T-helper 17 cell (primary cell): ENCODE measurements at regions not wholly inside any gene's neighbourhood (a gene's known extent, or its start where the extent isn't known, plus 50 kb on each side); places are given as distances from the start of the nearest gene placed in this dataset.
A peak's percentile ranks its signal among the peaks of the same experiment; 100 is the strongest.

Experiments
- ATAC-seq: fragments of 150-1000 bp; cut with Tn5 transposase; 2 replicates; pipeline ENCODE4 v1.10.0; 2021; ENCODE audit warnings: mild to moderate bottlenecking, moderate library complexity
- DNase-seq, 3 donors: peaks; one replicate each; pipeline versions ENCODE4 v3.0.0 to v3.0.0-alpha.2; 2020 to 2021
- H3K9me3 ChIP-seq: one replicate; pipeline ENCODE4 v1.7.0; 2013; ENCODE audit warnings: low read length, mild to moderate bottlenecking; ENCODE audit not compliant: control insufficient read depth, poor library complexity, severe bottlenecking
- H3K27ac Mint-ChIP-seq: one replicate; pipeline ENCODE4 v1.8.0; 2022; ENCODE audit warnings: mild to moderate bottlenecking, moderate library complexity, mixed read lengths
- H3K27me3 Mint-ChIP-seq: one replicate; pipeline ENCODE4 v1.8.0; 2022; ENCODE audit warnings: mixed read lengths
- H3K36me3 Mint-ChIP-seq: one replicate; pipeline ENCODE4 v1.8.0; 2022; ENCODE audit warnings: low read depth, mixed read lengths
- H3K4me1 Mint-ChIP-seq: one replicate; pipeline ENCODE4 v1.8.0; 2022; ENCODE audit warnings: mild to moderate bottlenecking, mixed read lengths
- H3K4me3 Mint-ChIP-seq: one replicate; pipeline ENCODE4 v1.8.0; 2022; ENCODE audit warnings: mild to moderate bottlenecking, moderate library complexity, mixed read lengths

GRCh38 chr13:23947893-23948292 lies 50.6 kb upstream of the C1QTNF9B start:
- H3K36me3 Mint-ChIP-seq: no peaks in the 10 kb centered on the region
- H3K9me3 ChIP-seq: no peaks in the 10 kb centered on the region
- peaks cover 30% of the 10 kb centered on the region for H3K27me3 Mint-ChIP-seq
- H3K27ac Mint-ChIP-seq: no peak overlapping the region
- ATAC-seq (no peak), DNase-seq (no peak)
- H3K4me3 Mint-ChIP-seq: no peak overlapping the region
- no peaks in the 10 kb centered on the region for H3K4me1 Mint-ChIP-seq

- ATAC-seq (no peak), DNase-seq (no peak)
- Mint-ChIP-seq H3K4me3 (no peak overlapping the region), H3K27ac (no peak overlapping the region), H3K27me3 (peaks cover 35% of the 10 kb centered on the region), H3K4me1 (no peaks in the 10 kb centered on the region), H3K36me3 (no peaks in the 10 kb centered on the region)
- H3K9me3 ChIP-seq: no peaks in the 10 kb centered on the region
These were observed 51.9 kb upstream of the C1QTNF9B start for GRCh38 chr13:23949200-23949599.

- no peaks in the 10 kb centered on the region for H3K36me3 Mint-ChIP-seq
- no peak overlapping the region for H3K27ac Mint-ChIP-seq
- DNase-seq (no peak), ATAC-seq (no peak)
- H3K9me3 ChIP-seq: no peaks in the 10 kb centered on the region
- H3K4me3 Mint-ChIP-seq: no peak overlapping the region
- peaks cover 40% of the 10 kb centered on the region for H3K27me3 Mint-ChIP-seq
- peaks cover 2% of the 10 kb centered on the region for H3K4me1 Mint-ChIP-seq
These were observed 52.4 kb upstream of the C1QTNF9B start for GRCh38 chr13:23949736-23950135.

DNA sequence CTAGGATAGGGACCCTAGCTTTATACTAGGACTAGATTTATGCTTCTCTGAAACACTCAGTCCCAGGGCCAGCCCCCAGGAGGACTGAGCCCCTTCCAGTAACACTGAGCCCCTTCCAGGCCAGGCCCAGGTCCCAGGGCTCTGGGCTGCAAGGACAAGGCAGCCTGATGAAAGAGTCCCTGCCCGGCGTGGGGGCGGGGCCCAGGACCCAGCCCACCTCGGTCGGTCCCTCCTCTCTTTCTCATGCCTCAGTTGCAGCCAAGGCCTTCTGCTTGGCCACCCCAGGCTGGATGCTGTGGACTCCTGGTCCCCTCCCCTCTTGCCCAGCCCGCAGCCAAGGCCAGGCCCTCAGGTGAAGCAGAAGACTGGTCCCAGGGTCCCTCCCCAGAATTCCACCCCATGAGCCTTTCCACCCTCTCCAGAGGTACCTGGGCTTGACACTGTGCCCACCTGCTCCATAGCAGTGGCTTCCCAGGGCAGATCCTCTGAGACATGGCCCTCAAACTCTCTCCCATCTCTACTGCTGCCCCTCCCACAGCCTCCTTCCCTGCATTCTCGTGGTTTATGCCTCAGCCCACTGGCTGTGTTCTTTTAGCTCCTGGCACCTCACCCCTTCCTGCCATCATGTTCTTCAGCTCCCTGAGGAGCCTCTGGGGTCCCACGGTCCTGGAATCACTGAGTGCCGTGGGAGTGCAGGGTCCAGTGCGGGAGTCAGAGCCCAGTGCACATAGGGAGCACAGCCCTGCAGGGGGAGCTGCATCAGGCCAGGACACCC lies 53.6 kb upstream of the C1QTNF9B start:
- ATAC-seq (no peak), DNase-seq (no peak)
- no peak overlapping the region for H3K4me3 Mint-ChIP-seq
- H3K4me1 Mint-ChIP-seq: peaks cover 9% of the 10 kb centered on the region
- H3K36me3 Mint-ChIP-seq: peaks cover 5% of the 10 kb centered on the region
- H3K27me3 Mint-ChIP-seq: peaks cover 48% of the 10 kb centered on the region
- H3K27ac Mint-ChIP-seq: no peak overlapping the region
- no peaks in the 10 kb centered on the region for H3K9me3 ChIP-seq

- peaks cover 32% of the 10 kb centered on the region for H3K27me3 Mint-ChIP-seq
- ATAC-seq (no peak), DNase-seq (no peak)
- no peak overlapping the region for H3K27ac Mint-ChIP-seq
- peaks cover 9% of the 10 kb centered on the region for H3K4me1 Mint-ChIP-seq
- no peak overlapping the region for H3K4me3 Mint-ChIP-seq
- H3K9me3 ChIP-seq: no peaks in the 10 kb centered on the region
- H3K36me3 Mint-ChIP-seq: peaks cover 5% of the 10 kb centered on the region
These were observed 55.5 kb upstream of the C1QTNF9B start for GRCh38 chr13:23952796-23953195.

GRCh38 chr13:23953860-23954512 lies 56.7 kb upstream of the C1QTNF9B start:
- Mint-ChIP-seq H3K27ac (peak overlapping the region; percentile 19), H3K4me3 (peak overlapping the region; percentile 70), H3K4me1 (peaks cover 9% of the 10 kb centered on the region), H3K36me3 (peaks cover 5% of the 10 kb centered on the region), H3K27me3 (peaks cover 32% of the 10 kb centered on the region)
- DNase-seq: no peak
- ATAC-seq: no peak
- H3K9me3 ChIP-seq: no peaks in the 10 kb centered on the region

- no peak for ATAC-seq
- H3K27me3 Mint-ChIP-seq: peaks cover 32% of the 10 kb centered on the region
- H3K36me3 Mint-ChIP-seq: peaks cover 5% of the 10 kb centered on the region
- no peak overlapping the region for H3K4me3 Mint-ChIP-seq
- H3K9me3 ChIP-seq: no peaks in the 10 kb centered on the region
- no peak overlapping the region for H3K27ac Mint-ChIP-seq
- DNase-seq: no peak
- H3K4me1 Mint-ChIP-seq: peaks cover 9% of the 10 kb centered on the region
These were observed 57.8 kb upstream of the C1QTNF9B start for GRCh38 chr13:23955064-23955463.

- Mint-ChIP-seq H3K27me3 (peaks cover 30% of the 10 kb centered on the region), H3K4me1 (peaks cover 11% of the 10 kb centered on the region), H3K4me3 (no peak overlapping the region), H3K27ac (no peak overlapping the region), H3K36me3 (peaks cover 5% of the 10 kb centered on the region)
- no peaks in the 10 kb centered on the region for H3K9me3 ChIP-seq
- no peak for DNase-seq
- ATAC-seq: no peak
These were observed 58.8 kb upstream of the C1QTNF9B start for GRCh38 chr13:23956106-23956505.

GRCh38 chr13:23957981-23958380 lies 60.7 kb upstream of the C1QTNF9B start:
- peaks cover 11% of the 10 kb centered on the region for H3K4me1 Mint-ChIP-seq

GRCh38 chr13:23959231-23959862 lies 62.0 kb upstream of the C1QTNF9B start:
- peaks cover 17% of the 10 kb centered on the region for H3K27me3 Mint-ChIP-seq
- ATAC-seq (no peak), DNase-seq (no peak)
- H3K36me3 Mint-ChIP-seq: peaks cover 5% of the 10 kb centered on the region
- H3K9me3 ChIP-seq: no peaks in the 10 kb centered on the region
- H3K4me1 Mint-ChIP-seq: peaks cover 14% of the 10 kb centered on the region
- no peak overlapping the region for H3K27ac Mint-ChIP-seq
- H3K4me3 Mint-ChIP-seq: no peak overlapping the region

More at GRCh38 chr13:23957981-23958380, 60.7 kb upstream of the C1QTNF9B start:
- H3K9me3 ChIP-seq: no peaks in the 10 kb centered on the region
- H3K36me3 Mint-ChIP-seq: peaks cover 5% of the 10 kb centered on the region
- peaks cover 22% of the 10 kb centered on the region for H3K27me3 Mint-ChIP-seq
- no peak for ATAC-seq
- no peak overlapping the region for H3K4me3 Mint-ChIP-seq
- H3K27ac Mint-ChIP-seq: no peak overlapping the region
- DNase-seq: no peak

DNA sequence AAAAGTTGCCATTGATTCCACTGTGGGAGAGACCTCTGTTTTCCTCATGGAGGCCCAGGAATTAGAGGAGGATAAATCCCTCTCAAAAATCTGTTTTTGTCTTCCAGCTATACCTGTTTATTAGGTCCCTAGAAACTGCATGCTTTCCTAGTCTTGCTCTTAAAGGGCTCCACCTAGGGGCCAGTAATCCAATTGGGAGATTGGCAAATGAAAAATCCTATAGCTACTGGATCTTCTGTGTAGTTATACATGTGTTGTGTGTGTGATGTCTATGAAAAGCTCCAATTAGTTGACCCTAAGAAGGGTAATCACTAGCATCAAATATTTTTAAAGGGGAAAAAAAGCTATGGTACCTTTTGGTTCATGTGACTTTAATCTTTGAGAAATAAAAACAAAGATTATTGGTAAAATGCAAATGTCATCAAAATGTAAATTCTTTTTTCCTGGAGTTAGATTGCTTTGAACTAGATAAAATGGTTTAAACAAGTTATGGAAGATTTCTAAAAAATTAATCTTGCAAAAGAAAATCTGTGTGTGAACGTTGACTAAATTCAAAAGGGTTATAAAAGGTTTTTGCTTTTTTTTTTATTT lies 63.4 kb upstream of the C1QTNF9B start:
- H3K4me1 Mint-ChIP-seq: peaks cover 9% of the 10 kb centered on the region
- no peak overlapping the region for H3K27ac Mint-ChIP-seq
- peak; percentile 56 for ATAC-seq
- no peak overlapping the region for H3K4me3 Mint-ChIP-seq
- H3K36me3 Mint-ChIP-seq: no peaks in the 10 kb centered on the region
- DNase-seq: no peak
- H3K9me3 ChIP-seq: no peaks in the 10 kb centered on the region
- peaks cover 3% of the 10 kb centered on the region for H3K27me3 Mint-ChIP-seq

- Mint-ChIP-seq H3K27ac (no peak overlapping the region), H3K27me3 (no peaks in the 10 kb centered on the region), H3K4me3 (no peak overlapping the region), H3K4me1 (peaks cover 19% of the 10 kb centered on the region), H3K36me3 (no peaks in the 10 kb centered on the region)
- DNase-seq: no peak
- H3K9me3 ChIP-seq: no peaks in the 10 kb centered on the region
- no peak for ATAC-seq
These were observed 66.1 kb upstream of the C1QTNF9B start for GRCh38 chr13:23963184-23963931.

GRCh38 chr13:23963947-23964346 lies 66.6 kb upstream of the C1QTNF9B start:
- no peaks in the 10 kb centered on the region for H3K27me3 Mint-ChIP-seq
- no peak overlapping the region for H3K27ac Mint-ChIP-seq
- no peaks in the 10 kb centered on the region for H3K36me3 Mint-ChIP-seq
- H3K4me1 Mint-ChIP-seq: peaks cover 19% of the 10 kb centered on the region
- H3K9me3 ChIP-seq: no peaks in the 10 kb centered on the region
- ATAC-seq (no peak), DNase-seq (no peak)
- H3K4me3 Mint-ChIP-seq: no peak overlapping the region
